ENCODE measurements at regions not wholly inside any gene's neighbourhood (a gene's known extent, or its start where the extent isn't known, plus 50 kb on each side); places are given as distances from the start of the nearest gene placed in this dataset.

DNA sequence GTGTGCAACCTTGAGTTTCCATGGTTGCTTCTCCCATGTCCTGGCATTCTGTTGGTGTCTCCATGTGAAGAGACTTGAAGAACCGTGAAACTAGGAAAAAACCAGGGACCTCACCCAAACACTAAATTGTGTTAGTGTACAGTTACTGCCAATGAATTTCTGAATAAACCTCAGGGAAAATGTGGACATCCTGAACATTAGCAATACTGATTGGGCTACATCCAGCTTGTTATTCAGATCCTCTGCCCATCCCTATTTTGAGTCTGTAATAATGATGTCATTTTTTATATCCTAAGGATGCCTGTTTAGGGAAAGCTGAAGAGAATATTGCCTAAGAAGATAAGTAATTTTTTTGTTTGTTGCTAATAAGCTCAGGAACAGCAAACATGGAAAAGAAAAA lies 262.7 kb downstream of the TMA16 start:
- intact Hi-C loops (cut with micrococcal nuclease): no loop called here

DNA sequence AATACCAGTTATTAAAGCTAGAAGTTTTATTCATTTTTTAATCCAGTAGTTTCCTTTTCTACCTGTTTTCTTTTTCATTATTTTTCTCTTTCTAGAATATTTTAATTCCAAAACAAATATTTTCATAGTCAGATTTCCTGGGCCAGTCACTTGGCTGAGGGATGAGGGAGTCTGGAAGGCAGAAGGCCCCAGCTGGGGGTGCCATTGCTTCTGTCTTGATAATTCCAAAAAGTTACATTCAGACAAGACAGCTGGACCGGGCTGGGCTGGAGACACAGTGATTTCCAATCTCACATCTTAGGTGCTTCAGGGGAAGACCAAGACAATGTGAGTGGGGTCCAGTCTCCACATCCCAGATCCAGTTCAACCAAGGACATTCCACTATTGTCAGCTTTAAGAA lies 263.5 kb downstream of the TMA16 start:
- intact Hi-C loops (cut with micrococcal nuclease): no loop called here

- intact Hi-C loops (cut with micrococcal nuclease): no loop called here
Observed at GRCh38 chr4:163762741-163763140, 268.3 kb downstream of the TMA16 start.

DNA sequence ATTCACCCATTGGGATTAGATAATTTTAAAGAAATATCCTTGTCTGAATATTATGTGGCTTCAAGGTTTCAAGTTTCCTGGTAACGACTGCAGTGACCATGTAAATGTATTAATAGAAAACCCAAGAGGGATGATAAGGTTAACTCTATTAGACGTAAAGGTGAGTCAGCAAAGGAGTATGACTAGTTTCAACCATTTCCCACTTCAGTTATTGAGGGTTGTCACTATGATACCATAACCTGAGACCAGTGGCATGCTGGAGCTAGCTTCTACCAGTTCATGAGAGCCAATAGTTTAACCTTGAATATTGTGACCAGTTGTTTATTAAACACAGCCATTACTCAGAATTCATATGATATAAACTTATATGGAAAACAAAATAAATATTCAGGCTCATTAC lies 270.1 kb downstream of the TMA16 start:
- intact Hi-C loops (cut with micrococcal nuclease): no loop called here

DNA sequence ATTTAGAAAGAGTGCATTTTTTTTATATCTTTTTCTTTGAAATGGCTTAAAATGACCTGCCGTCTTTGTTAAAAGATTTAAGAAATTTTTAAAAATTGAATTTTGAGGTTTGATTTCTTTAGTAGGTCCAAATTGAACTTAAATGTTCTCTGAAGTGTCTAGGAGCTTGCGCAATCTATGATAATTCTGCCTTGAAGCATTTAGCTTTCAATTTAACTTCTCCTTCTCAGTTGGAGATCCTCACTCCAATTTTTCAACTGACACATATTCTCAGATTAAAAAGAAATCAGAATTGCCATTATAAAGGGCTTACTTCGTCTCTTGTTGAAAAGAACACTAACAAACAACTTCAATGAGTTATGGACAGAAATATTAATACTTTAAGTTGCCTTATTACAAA lies 273.5 kb downstream of the TMA16 start:
- intact Hi-C loops (cut with micrococcal nuclease): no loop called here

DNA sequence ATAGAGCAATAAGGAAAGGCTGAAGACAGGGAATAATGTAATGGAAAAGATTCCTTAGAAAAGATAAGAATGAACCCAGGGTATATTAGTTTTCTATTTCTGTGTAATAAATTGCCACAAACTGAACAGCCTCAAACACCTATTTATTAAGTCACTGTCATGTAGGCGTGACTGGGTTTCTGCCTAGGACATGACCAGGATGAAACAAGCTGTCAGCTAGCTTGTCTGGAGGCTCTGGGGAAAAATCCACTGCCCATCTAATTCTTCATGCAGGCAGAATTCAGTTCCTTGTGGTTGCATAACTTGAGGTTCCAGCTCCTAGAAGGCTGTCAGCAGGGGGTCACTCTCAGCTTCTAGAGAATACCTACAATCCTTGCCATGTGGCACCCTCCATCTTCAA lies 277.7 kb downstream of the TMA16 start:
- intact Hi-C loops (cut with micrococcal nuclease): no loop called here

DNA sequence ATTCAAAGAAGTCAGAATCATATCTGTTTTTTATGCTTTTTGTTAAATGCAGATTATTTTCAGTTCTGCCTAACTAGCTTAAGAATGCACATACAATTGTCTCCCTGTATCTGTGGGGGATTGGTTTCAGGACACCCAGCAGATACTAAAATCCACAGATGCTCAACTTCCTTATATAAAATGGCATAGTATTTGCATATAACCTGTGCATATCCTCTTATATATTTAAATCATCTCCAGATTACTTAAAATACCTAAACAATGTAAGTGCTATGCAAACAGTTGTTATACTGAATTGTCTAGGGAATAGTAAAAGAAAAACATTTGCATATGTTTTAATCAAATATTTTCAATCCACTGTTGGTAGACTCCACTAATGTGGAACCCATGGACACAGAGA lies 279.4 kb downstream of the TMA16 start:
- intact Hi-C loops (cut with micrococcal nuclease): no loop called here

GRCh38 chr4:163776957-163777356 lies 282.5 kb downstream of the TMA16 start:
- intact Hi-C loops (cut with micrococcal nuclease): no loop called here

DNA sequence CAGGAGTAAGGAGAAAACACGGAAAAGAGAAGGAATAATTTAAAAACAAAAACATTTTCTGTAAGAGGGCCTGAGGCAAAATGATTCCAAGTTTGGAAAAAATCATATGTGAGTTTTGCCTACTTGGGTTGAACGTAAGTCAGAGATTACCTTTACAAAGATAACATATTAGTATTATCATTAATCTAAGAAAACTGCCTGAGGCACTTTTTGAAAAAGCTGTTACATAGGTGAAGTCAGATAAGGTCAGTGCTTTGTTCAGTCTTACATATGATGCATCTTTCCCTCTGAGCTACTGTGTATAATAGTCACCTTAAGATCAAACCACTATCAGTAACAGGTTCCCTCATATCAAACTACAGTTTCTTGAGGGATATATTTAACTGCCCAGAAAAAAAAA lies 287.2 kb downstream of the TMA16 start:
- intact Hi-C loops (cut with micrococcal nuclease): no loop called here

DNA sequence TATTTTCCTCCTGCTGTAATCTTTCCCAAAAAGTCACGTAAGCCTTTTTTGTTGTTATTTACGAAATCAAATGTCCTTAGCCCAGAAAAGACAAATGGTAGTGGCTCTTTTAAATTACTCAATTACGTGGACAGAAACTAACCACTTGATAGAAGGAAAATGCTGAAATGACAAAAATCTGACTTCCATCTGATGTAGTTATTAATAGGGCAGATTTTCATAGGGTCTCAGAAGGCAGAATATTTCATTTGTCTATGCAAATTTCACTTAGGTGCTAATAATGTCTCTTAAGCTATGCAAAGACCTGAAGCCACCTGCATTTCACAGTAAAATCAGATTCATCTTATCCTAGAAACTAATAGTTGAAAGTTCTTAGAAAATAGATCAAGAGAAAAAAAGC lies 295.7 kb downstream of the TMA16 start:
- intact Hi-C loops (cut with micrococcal nuclease): no loop called here

DNA sequence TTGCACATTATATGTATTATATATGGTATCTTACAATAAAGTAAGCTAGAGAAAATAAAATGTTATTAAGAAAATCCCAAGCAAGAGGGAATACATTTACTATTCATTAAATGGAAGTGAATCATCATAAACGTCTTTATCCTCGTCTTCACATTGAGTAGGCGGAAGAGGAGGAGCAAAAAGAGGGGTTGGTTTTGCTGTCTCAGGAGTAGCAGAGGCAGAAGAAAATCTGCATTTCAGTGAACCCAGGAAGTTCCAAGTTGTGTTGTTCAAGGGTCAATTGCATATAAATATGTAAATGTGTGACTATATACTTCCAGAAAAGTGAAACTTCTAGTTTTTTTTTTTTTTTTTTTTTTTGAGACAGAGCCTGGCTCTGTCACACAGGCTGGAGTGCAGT lies 301.4 kb downstream of the TMA16 start:
- intact Hi-C loops (cut with micrococcal nuclease): no loop called here

GRCh38 chr4:163804001-163804400 lies 309.5 kb downstream of the TMA16 start:
- intact Hi-C loops (cut with micrococcal nuclease): no loop called here

- intact Hi-C loops (cut with micrococcal nuclease): no loop called here
Observed at GRCh38 chr4:163806653-163807052, 312.2 kb downstream of the TMA16 start.

GRCh38 chr4:163808011-163808410 lies 313.5 kb downstream of the TMA16 start:
- intact Hi-C loops (cut with micrococcal nuclease): no loop called here

- intact Hi-C loops (cut with micrococcal nuclease): no loop called here
Observed at GRCh38 chr4:163810755-163811154, 316.3 kb downstream of the TMA16 start.

- intact Hi-C loops (cut with micrococcal nuclease): no loop called here
Observed at GRCh38 chr4:163815776-163816175, 321.3 kb downstream of the TMA16 start.

GRCh38 chr4:163816494-163816893 lies 322.0 kb downstream of the TMA16 start:
- intact Hi-C loops (cut with micrococcal nuclease): no loop called here

DNA sequence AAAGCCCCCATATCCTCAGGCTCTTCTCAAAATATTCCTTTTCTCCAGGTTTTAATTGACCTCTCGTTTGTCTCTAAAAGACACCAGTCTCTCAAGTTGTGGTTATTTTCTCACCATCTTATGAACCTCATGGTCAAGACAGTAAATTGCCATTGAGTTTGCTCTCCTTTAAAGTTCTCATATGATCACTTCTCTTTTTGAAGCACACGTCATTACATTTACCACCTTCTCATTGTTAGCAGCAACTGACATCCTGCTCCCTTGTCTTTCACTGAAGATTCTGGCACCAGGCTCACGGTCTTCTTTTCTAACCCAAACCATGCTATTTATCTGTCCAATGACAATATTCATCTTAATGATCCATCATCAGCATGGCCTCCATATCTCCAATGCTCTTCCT lies 324.2 kb downstream of the TMA16 start:
- intact Hi-C loops (cut with micrococcal nuclease): no loop called here

GRCh38 chr4:163833669-163834068 lies 339.2 kb downstream of the TMA16 start:
- intact Hi-C loops (cut with micrococcal nuclease): no loop called here

DNA sequence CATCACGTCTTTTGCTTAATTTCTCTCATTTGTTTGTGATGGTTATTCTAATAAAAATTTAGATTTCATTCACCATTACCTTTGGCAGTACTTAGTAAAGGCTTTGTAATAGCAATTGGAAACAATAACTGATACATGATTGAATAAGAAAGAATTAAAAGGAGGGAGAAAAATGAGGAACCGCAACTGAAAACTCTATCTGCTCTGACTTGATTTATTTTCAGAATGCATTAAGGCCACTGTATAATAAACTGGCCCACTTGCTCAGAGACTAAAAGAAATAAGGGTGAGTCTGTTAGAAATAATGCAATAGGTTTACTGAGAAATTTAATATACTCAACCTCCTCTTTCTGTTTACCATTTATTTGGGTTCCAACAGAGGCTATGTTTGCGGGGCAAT lies 351.5 kb downstream of the TMA16 start:
- intact Hi-C loops (cut with micrococcal nuclease): no loop called here

GRCh38 chr4:163852246-163852645 lies 357.8 kb downstream of the TMA16 start:
- intact Hi-C loops (cut with micrococcal nuclease): no loop called here

- intact Hi-C loops (cut with micrococcal nuclease): no loop called here
Observed at GRCh38 chr4:163857903-163858302, 363.4 kb downstream of the TMA16 start.

- intact Hi-C loops (cut with micrococcal nuclease): no loop called here
Observed at GRCh38 chr4:163858515-163858914, 364.0 kb downstream of the TMA16 start.

DNA sequence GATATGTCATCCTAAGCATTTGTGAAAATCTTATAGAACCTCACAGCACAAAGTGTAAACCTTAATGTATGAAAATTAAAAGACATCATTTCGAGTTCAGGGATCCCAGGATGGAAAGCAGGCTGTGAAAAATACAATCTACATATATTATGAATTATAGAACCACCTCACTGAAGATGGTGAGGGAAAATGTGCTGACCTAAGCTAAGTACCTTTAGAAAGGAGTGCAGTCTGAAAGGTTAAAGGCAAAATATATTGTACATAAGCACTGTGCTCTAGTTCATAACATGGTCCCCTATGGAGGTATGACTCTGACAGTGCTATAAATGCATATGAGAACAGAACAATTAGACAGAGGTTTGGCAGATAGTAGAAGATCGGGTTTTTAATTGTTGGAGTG lies 368.6 kb downstream of the TMA16 start:
- intact Hi-C loops (cut with micrococcal nuclease): no loop called here

DNA sequence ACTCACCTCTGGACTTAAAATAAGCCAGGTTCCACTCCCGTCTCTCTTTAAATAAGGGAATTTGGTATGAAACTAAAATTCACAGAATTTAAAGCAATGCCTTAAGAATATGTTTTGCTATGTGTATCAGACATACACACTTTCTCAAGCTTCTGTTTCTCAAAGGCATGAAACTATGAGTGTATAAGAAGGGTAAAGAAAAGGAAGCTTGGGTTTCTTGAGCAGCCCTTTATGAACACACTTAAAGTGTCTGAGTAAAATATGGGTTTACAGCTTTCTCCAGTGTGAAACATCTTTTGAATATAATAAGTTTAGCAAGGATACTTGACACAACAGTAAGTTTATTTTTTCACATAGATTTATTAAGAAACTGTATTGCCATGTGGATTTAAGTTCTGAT lies 370.5 kb downstream of the TMA16 start:
- intact Hi-C loops (cut with micrococcal nuclease): no loop called here

Measured in T-helper 2 cell treated with Interferon-gamma antibody and Interleukin-4, amounts not matched to agents 100 ng/mL and 5 ng/mL, for 36 hours (primary cell).